ENCODE measurements at regions not wholly inside any gene's neighbourhood (a gene's known extent, or its start where the extent isn't known, plus 50 kb on each side); places are given as distances from the start of the nearest gene placed in this dataset.

GRCh38 chr1:239896569-239896968, 195.1 kb upstream of the FMN2 start:
- TF ChIP-seq CTCF (conservative IDR thresholded peaks at IDR 0.05; ENCODE audit: low read length) (no peak), EZH2phosphoT487 (IDR thresholded peaks at IDR 0.05; ENCODE audit: borderline replicate concordance, low read depth, low read length) (no peak)

Measured in OCI-LY7 (cell line).